ENCODE measurements at regions not wholly inside any gene's neighbourhood (a gene's known extent, or its start where the extent isn't known, plus 50 kb on each side); places are given as distances from the start of the nearest gene placed in this dataset.

DNA sequence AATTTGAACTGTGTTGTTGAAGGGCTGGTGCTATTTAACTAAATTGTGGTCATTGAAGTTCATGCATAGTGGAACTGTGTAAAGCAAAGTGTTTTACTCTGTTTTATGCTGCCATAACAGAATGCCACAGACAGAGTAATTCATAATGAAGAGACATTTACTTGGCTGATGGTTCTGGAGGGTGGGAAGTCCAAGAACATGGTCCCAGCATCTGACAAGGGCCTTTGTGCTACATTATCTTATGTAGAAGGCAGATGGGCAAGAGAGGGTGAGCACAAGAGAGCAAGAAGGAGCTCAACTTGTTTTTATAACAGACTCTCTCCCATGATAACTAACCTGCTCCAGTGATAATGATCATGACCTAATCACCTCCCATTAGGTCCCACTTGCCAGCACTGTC is 101.9 kb upstream of the NR3C1 start:
- Histone ChIP-seq H3K4me2 (ENCODE audit: low read length) (no peak overlapping the region), H3K9ac (ENCODE audit: low read length) (no peak overlapping the region), H3K4me1 (ENCODE audit: low read length) (peaks cover 8% of the 10 kb centered on the region), H3K36me3 (replicated peaks; ENCODE audit: low read depth, low read length) (no peaks in the 10 kb centered on the region), H3K27ac (ENCODE audit: low read length) (no peak overlapping the region), H3K79me2 (ENCODE audit: low read length) (no peaks in the 10 kb centered on the region), H3K27me3 (ENCODE audit: low read depth, low read length) (no peaks in the 10 kb centered on the region), H4K20me1 (ENCODE audit: insufficient read depth, low read length) (no peaks in the 10 kb centered on the region), H3K9me3 (ENCODE audit: insufficient read depth, low read length) (no peaks in the 10 kb centered on the region), H2AFZ (ENCODE audit: low read depth, low read length) (no peak overlapping the region), H3K4me3 (ENCODE audit: low read length) (no peak overlapping the region)
- no peak for TF ChIP-seq EZH2phosphoT487 (IDR thresholded peaks at IDR 0.05; ENCODE audit: low read depth)
- TF ChIP-seq, protein P1, sequence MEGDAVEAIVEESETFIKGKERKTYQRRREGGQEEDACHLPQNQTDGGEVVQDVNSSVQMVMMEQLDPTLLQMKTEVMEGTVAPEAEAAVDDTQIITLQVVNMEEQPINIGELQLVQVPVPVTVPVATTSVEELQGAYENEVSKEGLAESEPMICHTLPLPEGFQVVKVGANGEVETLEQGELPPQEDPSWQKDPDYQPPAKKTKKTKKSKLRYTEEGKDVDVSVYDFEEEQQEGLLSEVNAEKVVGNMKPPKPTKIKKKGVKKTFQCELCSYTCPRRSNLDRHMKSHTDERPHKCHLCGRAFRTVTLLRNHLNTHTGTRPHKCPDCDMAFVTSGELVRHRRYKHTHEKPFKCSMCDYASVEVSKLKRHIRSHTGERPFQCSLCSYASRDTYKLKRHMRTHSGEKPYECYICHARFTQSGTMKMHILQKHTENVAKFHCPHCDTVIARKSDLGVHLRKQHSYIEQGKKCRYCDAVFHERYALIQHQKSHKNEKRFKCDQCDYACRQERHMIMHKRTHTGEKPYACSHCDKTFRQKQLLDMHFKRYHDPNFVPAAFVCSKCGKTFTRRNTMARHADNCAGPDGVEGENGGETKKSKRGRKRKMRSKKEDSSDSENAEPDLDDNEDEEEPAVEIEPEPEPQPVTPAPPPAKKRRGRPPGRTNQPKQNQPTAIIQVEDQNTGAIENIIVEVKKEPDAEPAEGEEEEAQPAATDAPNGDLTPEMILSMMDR (IDR thresholded peaks at IDR 0.05; ENCODE audit: low read depth, low read length) = no peak

DNA sequence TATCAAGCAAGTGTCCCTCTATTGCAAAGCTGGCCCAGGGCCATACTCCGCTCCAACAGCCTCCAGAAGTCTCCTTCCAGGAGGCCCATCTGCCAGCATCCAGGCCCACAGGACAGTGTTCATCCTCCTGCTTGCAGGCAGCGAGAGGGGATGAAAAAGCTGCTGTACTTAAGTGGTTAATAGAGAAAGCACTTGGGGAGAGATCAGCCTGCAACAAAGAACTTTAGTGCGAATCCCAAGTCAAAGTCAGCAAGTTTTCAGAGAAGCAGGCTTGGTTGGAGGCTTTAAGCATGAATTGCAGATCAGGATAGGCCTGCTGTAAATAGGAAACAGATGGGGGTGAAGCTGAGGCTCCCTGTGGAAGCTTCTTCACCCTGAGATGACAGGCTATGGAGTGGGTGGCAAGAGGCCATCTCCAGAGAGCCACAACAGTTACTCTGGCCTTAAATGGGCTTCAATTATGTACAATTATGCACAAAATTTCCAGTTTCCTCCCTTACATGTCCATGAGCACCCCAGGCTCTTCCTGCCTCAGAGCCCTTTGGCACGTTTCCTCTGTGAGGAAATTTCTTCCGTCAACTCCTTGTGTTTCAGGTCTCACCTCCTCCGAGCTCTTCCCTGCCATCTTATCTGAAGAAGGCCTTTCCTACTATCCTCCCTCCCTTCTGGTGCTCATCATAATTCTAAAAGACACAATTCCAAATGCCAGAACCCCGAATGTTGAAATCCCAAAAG is 98.0 kb upstream of the NR3C1 start:
- no peak for TF ChIP-seq EZH2phosphoT487 (IDR thresholded peaks at IDR 0.05; ENCODE audit: low read depth)
- TF ChIP-seq, protein P1 (IDR thresholded peaks at IDR 0.05; ENCODE audit: low read depth, low read length) = no peak
- Histone ChIP-seq H3K27me3 (ENCODE audit: low read depth, low read length) (no peaks in the 10 kb centered on the region), H4K20me1 (ENCODE audit: insufficient read depth, low read length) (no peaks in the 10 kb centered on the region), H3K9me3 (ENCODE audit: insufficient read depth, low read length) (no peaks in the 10 kb centered on the region), H3K79me2 (ENCODE audit: low read length) (no peaks in the 10 kb centered on the region), H3K9ac (ENCODE audit: low read length) (no peak overlapping the region), H3K4me2 (ENCODE audit: low read length) (no peak overlapping the region), H3K36me3 (replicated peaks; ENCODE audit: low read depth, low read length) (no peaks in the 10 kb centered on the region), H3K4me1 (ENCODE audit: low read length) (no peaks in the 10 kb centered on the region), H2AFZ (ENCODE audit: low read depth, low read length) (no peak overlapping the region), H3K27ac (ENCODE audit: low read length) (no peak overlapping the region), H3K4me3 (ENCODE audit: low read length) (no peak overlapping the region)

DNA sequence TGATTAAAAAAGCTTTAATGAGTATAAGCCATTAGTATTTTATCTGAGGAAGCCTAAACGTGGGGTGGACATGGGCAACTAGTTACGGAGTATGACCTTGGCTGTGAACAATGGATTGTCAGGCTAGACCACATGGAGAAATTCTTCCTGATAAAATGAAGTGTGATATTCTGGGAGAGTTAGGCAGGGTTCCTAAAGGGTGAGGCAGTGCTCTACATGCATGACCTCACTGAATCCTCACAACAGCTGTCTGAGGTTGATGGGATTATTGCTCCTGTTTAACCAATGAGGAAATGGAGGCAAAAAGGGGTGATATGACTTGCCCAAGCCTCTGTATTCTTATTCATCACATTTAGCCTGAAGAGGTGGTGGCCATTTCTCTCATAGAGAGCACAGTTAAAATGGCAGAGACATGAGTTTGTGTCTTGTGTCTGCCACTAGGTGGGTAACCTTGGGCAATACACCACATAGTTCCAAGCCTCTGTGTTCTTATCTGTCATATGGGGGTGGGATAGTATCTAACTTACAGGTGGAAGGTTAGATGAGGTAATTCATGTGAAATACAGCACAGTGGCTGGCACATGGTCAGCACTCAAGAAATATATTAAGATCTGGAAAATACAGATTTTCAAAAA is 96.1 kb upstream of the NR3C1 start:
- no peak overlapping the region for H2AFZ ChIP-seq (ENCODE audit: low read depth, low read length)

DNA sequence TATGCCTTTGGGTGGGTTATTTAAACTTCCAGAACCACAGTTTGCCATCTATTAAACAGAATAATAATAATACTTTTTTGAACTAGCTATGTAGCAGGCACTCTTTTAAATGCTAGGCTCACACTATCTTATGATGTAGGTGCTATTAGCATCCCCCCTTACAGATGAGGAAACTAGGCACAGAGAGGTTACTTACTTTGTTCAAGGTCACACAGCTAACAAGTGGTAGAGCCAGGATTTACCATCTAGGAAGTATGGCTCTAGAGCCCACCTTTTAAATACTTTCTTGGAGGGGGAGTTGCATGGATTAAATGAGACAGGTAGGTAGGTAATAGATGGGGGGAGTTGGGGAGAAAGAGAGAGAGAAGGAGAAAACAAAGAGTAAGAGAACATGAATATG is 95.3 kb upstream of the NR3C1 start:
- Histone ChIP-seq H3K9ac (ENCODE audit: low read length) (no peak overlapping the region), H3K4me1 (ENCODE audit: low read length) (no peaks in the 10 kb centered on the region), H3K4me3 (ENCODE audit: low read length) (no peak overlapping the region), H3K27me3 (ENCODE audit: low read depth, low read length) (no peaks in the 10 kb centered on the region), H3K4me2 (ENCODE audit: low read length) (no peak overlapping the region), H3K9me3 (ENCODE audit: insufficient read depth, low read length) (no peaks in the 10 kb centered on the region), H2AFZ (ENCODE audit: low read depth, low read length) (no peak overlapping the region), H3K27ac (ENCODE audit: low read length) (no peak overlapping the region), H3K79me2 (ENCODE audit: low read length) (no peaks in the 10 kb centered on the region), H3K36me3 (replicated peaks; ENCODE audit: low read depth, low read length) (no peaks in the 10 kb centered on the region), H4K20me1 (ENCODE audit: insufficient read depth, low read length) (no peaks in the 10 kb centered on the region)
- TF ChIP-seq, protein P1 (IDR thresholded peaks at IDR 0.05; ENCODE audit: low read depth, low read length) = no peak
- TF ChIP-seq EZH2phosphoT487 (IDR thresholded peaks at IDR 0.05; ENCODE audit: low read depth) = no peak

More for the DNA sequence above, 96.1 kb upstream of the NR3C1 start:
- Histone ChIP-seq H3K36me3 (replicated peaks; ENCODE audit: low read depth, low read length) (no peaks in the 10 kb centered on the region), H3K4me1 (ENCODE audit: low read length) (no peaks in the 10 kb centered on the region), H3K4me2 (ENCODE audit: low read length) (no peak overlapping the region), H3K9me3 (ENCODE audit: insufficient read depth, low read length) (no peaks in the 10 kb centered on the region), H3K27ac (ENCODE audit: low read length) (no peak overlapping the region), H3K4me3 (ENCODE audit: low read length) (no peak overlapping the region), H3K27me3 (ENCODE audit: low read depth, low read length) (no peaks in the 10 kb centered on the region), H3K79me2 (ENCODE audit: low read length) (no peaks in the 10 kb centered on the region), H3K9ac (ENCODE audit: low read length) (no peak overlapping the region), H4K20me1 (ENCODE audit: insufficient read depth, low read length) (no peaks in the 10 kb centered on the region)
- TF ChIP-seq, protein P1 (IDR thresholded peaks at IDR 0.05; ENCODE audit: low read depth, low read length) = peak; percentile 17; the same call in 1 of the 2 replicates
- TF ChIP-seq EZH2phosphoT487 (IDR thresholded peaks at IDR 0.05; ENCODE audit: low read depth) = no peak
